GM12891 (cell line): ENCODE measurements at regions not wholly inside any gene's neighbourhood (a gene's known extent, or its start where the extent isn't known, plus 50 kb on each side); places are given as distances from the start of the nearest gene placed in this dataset.
"Not testable (repeated sequence)": the region's sequence is repeated elsewhere in the genome, so short reads cannot be mapped to it uniquely, and the experiment has no call there.

Experiments
- DNase-seq: peaks from one replicate; pipeline ENCODE4 v3.0.0; 2011; ENCODE audit warnings: low spot score; ENCODE audit not compliant: insufficient read length
- FAIRE-seq: peaks from 2 replicates; lab custom pipeline; 2011; peaks lifted over from hg19 to GRCh38; lab: Jason Lieb, UNC
- PAX5 ChIP-seq: IDR thresholded peaks from 2 replicates; pipeline ENCODE4 v1.6.1; 2011; ENCODE audit warnings: low read length, moderate library complexity, mild to moderate bottlenecking; ENCODE audit not compliant: insufficient read depth, severe bottlenecking
- POLR2A ChIP-seq: IDR thresholded peaks from 2 replicates; pipeline ENCODE4 v1.6.1; 2011; ENCODE audit warnings: low read depth, low read length, control low read depth
- POLR2AphosphoS5 ChIP-seq: IDR thresholded peaks from 2 replicates; pipeline ENCODE4 v1.6.1; 2011; ENCODE audit warnings: low read depth, low read length, control low read depth
- POU2F2 ChIP-seq: IDR thresholded peaks from 2 replicates; pipeline ENCODE4 v1.6.1; 2011; ENCODE audit warnings: low read depth, mild to moderate bottlenecking, control low read depth, low read length, moderate library complexity
- SPI1 ChIP-seq: IDR thresholded peaks from 2 replicates; pipeline ENCODE4 v1.6.1; 2011; ENCODE audit warnings: low read depth, low read length, control low read depth
- TAF1 ChIP-seq: IDR thresholded peaks from 2 replicates; pipeline ENCODE4 v1.6.1; 2011; ENCODE audit warnings: low read depth, low read length, control low read depth

DNA sequence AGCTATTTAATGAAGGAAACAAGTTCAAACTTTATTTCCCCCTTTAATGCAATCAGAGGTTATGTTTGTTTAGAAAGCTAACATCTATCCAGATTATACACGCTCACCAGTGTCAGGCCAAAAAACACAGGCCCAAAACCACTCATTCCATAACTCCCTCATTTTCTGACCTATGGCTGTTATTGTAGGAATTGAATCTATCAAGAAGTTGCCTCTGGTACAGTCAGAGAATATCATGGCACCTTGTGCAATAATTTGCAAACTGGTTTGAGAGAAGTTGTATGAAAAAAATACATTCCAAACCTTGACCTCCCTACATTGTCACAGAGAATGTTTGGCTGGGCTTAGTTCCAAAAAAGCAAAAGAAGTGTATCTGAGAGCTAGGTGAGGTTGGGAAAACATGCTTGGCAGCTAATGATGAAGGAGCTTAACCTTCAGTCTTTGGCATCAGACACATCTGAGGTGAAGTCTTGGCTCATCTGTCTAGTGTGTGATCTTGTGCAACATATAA, 591.0 kb downstream of the ANKRD50 start:
- no peak for TF ChIP-seq SPI1
- TF ChIP-seq POU2F2 = no peak
- TF ChIP-seq PAX5 = no peak
- no peak for TF ChIP-seq POLR2AphosphoS5
- no peak for TF ChIP-seq POLR2A
- TF ChIP-seq TAF1 = no peak
- no peak for FAIRE-seq
- DNase-seq = no peak

DNA sequence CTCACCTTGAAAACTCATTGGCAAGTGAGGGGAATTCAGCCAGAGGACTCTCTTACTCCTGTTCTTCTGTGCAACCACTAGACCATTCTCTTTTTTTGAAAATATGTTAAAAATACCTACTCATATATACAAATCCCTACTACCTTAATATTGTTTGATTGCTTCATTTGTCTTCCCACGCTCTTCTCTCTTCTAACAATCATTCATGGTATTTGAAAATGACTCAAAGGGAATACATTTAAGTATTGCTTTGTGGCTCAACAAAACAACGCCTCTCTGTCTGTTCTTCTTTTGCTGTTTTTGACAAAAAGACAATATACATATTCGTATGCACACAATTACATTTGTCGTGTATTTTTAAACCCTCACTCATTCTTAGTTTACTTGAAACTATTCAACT, 589.4 kb downstream of the ANKRD50 start:
- no peak for DNase-seq
- no peak for TF ChIP-seq SPI1
- TF ChIP-seq POLR2AphosphoS5 = no peak
- FAIRE-seq = no peak

DNA sequence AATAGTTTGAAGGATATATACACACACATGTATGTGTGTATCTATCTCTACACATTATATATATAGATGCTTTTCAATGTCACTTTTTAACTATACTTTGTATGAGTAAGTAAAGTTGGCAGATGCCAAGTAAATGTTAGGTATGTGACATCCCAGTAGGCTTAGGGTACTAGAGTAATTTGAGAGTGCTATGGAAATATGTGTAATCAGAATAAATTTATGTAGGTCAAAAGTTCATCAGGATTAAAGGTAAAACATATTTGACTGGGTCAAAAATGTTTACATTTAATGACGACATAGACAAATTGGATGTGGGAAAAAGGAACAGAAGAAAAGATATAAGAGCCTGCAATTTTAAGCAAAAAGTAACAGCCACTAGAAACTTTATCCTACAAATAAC, 588.8 kb downstream of the ANKRD50 start:
- FAIRE-seq = no peak
- DNase-seq = no peak
- no peak for TF ChIP-seq SPI1
- TF ChIP-seq PAX5 = no peak
- no peak for TF ChIP-seq POLR2A
- TF ChIP-seq POU2F2 = no peak
- TF ChIP-seq TAF1 = no peak
- TF ChIP-seq POLR2AphosphoS5 = no peak

DNA sequence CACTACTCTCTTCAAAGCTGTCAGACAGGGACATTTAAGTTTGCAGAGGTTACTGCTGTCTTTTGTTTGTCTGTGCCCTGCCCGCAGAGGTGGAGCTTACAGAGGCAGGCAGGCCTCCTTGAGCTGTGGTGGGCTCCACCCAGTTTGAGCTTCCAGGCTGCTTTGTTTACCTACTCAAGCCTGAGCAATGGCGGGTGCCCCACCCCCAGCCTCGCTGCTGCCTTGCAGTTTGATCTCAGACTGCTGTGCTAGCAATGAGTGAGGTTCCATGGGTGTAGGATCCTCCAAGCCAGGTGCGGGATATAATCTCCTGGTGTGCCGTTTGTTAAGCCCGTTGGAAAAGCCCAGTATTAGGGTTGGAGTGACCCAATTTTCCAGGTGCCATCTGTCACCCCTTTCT, 581.2 kb downstream of the ANKRD50 start:
- not testable (repeated sequence) for FAIRE-seq, DNase-seq

DNA sequence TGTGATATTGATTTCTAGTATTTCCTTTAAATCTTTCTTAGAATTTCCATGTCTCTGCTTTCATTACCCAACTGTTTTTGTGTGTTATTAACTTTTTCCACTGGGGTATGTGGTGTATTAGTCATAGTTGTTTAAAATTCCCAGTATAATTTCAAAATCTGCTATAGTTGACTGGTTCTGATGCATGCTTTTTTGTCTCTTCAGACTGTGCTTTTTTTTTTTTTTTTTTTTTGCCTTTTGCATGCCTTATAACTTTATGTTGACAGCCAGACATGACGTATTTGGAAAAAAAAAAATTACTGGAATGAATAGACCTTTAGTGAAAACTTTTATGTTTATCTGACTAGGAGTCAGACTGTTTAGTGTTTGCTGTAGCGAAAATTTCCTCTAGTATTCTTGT, 580.4 kb downstream of the ANKRD50 start:
- no peak for FAIRE-seq
- no peak for TF ChIP-seq TAF1
- no peak for TF ChIP-seq PAX5
- TF ChIP-seq POLR2AphosphoS5 = no peak
- DNase-seq = no peak

DNA sequence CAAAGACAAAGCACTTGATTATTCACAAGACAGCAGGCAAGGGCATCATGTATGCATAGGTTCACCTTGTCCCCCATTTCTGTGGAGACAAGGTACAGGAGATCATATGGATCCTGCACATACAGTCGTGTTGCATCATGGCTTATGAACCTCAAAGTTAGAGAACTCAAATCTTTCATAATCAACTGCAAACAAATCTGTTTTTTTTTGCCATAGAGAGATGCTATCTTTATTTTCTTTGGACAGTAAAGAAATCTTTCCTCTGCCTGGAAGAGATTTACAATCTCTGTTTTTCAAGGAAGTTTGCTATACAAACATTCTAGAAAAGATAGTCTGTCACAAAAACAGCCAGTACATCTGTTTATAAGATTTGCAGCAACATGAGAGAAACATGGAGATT, 578.8 kb downstream of the ANKRD50 start:
- no peak for FAIRE-seq
- TF ChIP-seq SPI1 (no peak), POLR2AphosphoS5 (no peak), POU2F2 (no peak), POLR2A (no peak), TAF1 (no peak), PAX5 (no peak)
- no peak for DNase-seq

DNA sequence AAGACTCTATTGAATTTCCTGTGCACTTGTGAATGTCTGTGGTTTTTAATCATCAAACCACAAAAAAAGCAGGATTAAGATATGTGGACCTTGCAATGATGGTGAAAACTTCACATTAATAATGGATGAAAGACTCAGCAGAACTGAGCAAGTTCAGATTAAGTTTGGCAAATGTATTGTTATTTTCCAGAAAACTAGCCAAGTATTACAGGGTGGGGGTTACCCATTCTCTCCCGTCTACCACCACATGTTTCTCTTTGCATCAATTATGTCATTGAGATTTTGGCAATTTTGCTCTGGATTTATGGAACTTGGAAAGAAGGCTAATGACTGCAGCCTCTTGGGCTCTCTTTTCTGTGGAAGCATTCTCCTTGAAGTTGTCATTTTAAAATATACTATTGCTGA, 577.1 kb downstream of the ANKRD50 start:
- FAIRE-seq = no peak
- TF ChIP-seq POLR2A (no peak), POU2F2 (no peak), TAF1 (no peak), POLR2AphosphoS5 (no peak), PAX5 (no peak), SPI1 (no peak)
- no peak for DNase-seq

DNA sequence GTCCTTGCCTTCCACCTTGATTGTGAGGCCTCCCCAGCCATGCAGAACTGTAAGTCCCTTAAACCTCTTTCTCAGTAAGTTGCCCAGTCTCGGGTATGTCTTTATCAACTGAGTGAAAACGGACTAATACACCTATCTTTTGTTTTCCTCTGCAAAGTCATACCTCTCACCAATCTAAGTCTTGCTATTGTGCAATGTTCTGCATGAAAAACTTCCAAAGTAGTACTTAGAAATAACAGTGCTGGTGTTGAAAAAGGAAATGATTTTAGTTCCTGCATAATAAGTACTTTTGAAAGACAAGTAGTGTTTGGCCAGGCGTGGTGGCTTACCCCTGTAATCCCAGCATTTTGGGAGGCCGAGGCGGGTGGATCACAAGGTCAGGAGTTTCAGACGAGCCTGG, 573.5 kb downstream of the ANKRD50 start:
- no peak for DNase-seq
- no peak for FAIRE-seq
- no peak for TF ChIP-seq TAF1
- TF ChIP-seq PAX5 = no peak
- TF ChIP-seq POLR2AphosphoS5 = no peak
- TF ChIP-seq POU2F2 = no peak
- no peak for TF ChIP-seq POLR2A
- TF ChIP-seq SPI1 = no peak

DNA sequence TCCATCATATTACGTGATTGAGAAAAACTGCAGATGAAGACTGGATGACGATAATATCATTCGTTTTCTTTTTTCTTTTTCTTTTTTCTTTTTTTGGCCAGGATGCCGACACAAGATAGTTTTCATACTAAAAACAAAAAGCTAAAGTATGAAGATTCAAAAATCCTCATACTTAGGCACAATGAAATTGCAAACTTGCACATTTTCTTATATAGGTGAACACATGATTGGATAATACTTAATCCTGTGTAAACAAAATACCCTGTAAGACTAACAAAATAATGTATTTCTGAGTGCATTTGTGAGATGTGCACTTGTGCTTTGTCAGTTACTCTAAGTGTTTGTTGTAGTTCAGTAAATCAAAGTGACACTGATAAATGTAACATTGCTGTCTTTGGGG, 568.9 kb downstream of the ANKRD50 start:
- DNase-seq (no peak), FAIRE-seq (no peak)
- TF ChIP-seq POLR2A = no peak
- TF ChIP-seq POU2F2 = no peak
- TF ChIP-seq PAX5 = no peak
- no peak for TF ChIP-seq SPI1
- TF ChIP-seq POLR2AphosphoS5 = no peak
- TF ChIP-seq TAF1 = no peak

DNA sequence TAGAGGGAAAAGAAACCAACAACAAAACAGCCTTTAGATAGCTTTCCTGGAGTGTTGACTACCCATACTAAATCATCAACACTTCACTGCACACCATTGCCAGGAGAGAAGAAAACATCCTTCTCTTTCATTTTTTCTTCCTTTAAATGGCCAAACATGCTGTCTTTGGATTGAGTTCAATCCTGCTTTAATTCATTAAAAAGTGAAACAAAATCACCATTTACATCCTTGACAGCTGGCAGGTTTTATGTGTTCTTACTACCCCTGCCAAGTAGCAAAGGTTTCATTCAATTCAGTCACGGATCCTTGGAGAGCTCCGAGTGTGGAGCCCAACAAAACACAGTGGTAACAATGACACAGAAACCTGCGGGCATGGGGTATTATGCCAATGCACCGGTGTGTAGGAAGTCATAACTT, 568.3 kb downstream of the ANKRD50 start:
- no peak for TF ChIP-seq PAX5
- no peak for TF ChIP-seq POU2F2
- FAIRE-seq = no peak
- DNase-seq = no peak

DNA sequence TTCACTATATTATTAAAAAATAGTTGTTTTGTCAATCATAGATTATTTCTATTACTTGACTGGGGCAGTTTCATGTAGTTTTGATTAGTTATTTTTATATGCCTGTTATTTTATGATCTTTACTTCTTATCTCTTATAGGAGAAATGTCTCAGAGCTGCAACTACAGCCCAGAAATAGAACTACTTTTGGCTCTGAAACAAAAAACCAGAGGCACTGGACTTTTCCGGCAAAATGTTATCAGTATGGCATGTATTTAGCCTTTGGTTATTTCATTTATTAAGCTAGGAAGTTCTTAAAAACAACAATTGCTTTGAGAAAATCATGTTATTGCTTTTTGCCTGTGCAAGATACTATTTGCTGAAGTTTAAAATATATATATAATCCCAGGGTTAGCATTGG, 566.5 kb downstream of the ANKRD50 start:
- DNase-seq = no peak
- FAIRE-seq = no peak
- no peak for TF ChIP-seq POU2F2
- no peak for TF ChIP-seq SPI1
- no peak for TF ChIP-seq POLR2AphosphoS5
- no peak for TF ChIP-seq TAF1
- no peak for TF ChIP-seq POLR2A
- TF ChIP-seq PAX5 = no peak
